Hematopoietic multipotent progenitor cell treated with erythropoietin and hydrocortisone succinate and interleukin-3 and kit ligand, for 8 days (in vitro differentiated cells): ENCODE measurements at regions not wholly inside any gene's neighbourhood (a gene's known extent, or its start where the extent isn't known, plus 50 kb on each side); places are given as distances from the start of the nearest gene placed in this dataset.

Source experiments
- DNase-seq: peaks from one replicate; pipeline ENCODE4 v3.0.0-alpha.2; 2015

DNA sequence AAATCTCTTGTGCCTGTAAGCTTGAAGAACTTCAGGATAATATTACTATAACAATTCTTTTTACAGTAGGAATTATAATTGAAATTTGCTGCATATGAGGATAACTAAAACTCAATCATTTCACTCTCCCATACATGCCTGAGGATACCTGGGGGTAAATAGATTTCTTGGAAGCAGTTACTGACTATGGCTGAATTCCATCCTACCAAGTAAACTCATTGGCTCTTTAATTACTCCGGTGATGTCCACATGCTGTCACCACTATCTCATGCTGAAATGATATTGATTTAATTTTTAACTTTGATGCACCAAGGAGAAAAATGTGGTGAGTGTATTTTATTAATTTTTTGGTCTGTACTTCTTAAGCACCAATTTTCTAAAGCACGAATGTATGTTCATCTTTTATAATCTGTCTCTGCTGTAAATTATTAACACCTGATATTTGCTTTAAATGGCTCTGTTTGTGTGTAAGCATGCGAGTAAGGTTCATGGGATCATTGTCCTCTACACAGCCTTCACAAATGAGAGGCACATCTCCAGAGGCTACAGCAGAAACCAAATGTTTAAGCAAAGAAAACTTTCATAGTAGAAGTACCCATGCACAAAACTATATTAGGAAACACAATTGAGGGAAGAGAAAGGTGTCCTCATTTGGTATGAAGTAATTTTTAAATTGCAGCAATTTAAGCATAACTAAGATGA is 164.2 kb upstream of the POU3F2 start:
- no peak for DNase-seq

DNA sequence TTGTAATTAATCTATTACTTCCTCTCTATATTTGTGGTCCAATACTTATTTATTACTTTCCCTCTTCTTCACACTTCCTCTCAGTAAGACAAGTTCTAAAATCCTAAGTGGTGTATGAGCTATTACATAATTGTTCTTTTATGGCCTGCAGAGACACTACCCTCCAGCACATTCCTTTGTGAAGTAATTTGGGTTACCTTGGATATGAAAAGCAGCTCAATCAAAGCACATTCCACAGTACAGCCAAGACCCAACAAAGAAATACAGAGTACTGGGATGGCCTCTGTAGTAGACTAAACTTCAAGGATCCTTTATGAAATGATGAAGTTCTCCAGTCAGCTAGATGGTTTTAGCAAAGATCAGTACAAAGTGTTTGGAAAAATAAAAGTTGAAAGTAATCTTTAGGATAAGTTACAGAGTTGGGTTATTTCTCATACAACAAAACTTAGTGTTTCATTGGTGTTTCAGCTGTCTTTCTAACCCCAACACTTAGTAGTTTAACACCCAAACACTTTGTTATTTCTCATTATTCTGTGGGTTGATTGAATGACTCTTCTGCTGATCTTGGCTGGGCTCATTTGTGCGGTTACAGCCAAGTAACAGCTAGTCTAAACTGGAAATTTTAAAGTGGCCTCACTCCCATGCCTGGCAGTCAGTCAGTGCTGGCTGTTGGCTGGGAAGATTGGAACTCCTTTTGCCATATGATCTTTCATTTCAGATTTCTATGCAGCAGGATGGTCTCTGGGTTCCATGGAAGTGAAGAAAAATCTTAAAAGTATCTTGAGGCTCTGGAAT is 161.5 kb upstream of the POU3F2 start:
- no peak for DNase-seq

DNA sequence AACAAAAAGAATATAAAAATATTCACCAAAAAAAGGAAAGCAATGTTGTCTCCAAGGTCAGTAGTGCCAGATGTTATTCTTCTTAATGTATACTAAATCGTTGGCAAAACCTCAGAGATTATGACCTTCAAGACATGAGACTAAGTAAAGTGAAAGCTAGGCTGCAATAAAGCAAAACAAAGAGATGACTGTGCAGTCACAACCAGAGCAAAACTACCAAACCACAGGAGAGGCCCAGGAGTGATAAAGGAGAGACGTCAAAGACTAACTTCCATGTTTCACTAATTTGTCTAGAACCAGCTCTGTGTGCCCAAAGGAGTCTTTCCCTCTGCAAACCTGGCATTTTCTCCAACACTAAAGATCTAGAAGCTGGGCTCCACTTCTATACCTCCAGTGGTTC is 155.9 kb upstream of the POU3F2 start:
- DNase-seq, result no peak

DNA sequence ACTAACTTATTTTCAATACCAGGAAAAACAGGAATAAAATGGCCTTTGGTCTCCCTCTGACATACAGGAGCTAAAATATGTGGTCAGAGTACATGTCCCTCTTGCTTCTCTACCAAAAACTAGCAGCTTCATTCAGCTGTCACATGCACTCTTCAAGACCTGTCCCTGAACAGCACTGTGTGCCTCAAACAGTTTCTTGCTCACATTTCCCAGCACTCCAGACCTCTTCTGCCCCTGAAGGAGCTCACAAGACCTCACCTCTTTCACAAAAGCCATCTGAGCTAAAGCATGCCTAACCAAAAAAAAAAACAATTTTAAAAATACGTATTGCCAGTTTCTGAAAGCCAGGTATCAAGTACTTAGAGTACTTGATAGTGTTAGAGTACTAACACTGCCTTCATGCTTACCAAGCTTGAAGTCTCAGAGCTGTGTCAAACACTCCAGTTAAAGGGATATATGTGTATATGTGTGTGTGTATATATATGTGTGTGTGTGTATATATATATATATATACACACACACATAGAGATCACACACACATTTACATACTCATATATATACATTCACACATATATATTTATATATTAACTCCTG is 148.3 kb upstream of the POU3F2 start:
- no peak for DNase-seq

DNA sequence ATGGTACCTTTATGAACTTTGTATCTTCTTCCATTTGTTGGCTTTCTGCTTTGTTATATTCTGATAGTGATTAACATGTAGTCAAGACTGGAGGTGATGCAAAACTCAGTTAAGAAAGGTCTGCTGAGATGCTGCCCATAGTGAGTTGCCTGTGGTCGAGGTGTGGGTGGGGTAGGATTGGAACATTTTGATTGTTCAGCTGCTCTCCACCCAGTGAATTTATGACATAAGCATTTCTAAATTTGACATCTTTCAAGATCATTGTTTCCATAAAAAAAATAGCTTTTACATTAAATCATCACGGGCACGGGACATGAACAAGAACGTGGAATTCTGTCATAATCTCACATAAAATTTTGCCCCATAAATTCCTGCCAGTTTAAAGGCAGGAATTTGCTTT is 146.6 kb upstream of the POU3F2 start:
- DNase-seq, result no peak

DNA sequence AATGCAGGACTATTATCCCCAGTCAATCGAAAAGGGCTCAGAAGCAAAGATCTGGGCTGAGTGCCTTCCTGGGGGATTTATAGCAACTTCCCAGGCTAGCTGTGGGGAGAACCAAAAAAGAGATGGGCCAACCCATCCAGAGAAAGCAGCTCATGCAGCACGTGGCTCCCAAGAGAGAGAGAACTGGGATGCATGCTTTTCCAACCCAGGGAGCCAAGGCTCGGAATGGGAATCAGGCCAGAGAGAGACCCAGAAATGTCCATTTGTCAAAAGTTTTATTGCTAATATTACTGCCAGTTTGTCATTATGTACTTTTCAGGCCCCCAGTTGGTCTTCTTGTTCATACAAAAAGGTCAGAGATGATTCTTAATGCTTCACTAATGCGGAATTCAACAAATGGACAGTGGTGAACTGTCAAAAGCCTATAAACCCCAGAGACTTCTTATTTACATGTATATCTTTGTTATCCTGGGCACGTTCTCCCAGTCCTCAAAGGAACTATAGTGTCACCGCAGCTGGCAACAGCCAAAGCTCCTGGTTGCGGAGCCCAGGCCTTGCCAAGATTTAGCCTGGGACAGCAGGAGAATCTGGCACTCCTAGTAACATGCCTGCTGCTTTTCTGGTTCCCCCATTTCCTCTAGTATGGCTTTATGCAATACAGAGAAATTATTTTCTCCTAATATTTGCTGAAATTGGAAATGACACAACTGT is 139.1 kb upstream of the POU3F2 start:
- no peak for DNase-seq

DNA sequence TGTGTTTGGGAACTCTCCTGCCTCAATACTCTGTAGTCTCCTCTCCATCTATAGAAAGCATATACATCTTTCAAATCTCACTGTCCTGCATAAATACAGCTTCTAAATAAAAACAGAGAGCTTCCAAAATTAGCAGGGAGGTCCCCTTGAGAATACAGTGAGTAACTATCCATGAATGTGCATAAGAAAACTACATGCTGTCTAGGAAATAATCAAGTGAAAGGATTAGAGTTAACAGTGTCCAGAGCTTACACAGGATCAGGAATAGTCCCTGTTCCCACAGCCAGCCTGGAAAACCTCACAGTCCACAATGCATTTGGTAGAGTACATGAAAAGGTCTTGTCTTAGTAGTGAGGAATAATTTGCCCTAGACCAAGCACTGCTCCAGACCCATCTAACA is 123.0 kb upstream of the POU3F2 start:
- no peak for DNase-seq

DNA sequence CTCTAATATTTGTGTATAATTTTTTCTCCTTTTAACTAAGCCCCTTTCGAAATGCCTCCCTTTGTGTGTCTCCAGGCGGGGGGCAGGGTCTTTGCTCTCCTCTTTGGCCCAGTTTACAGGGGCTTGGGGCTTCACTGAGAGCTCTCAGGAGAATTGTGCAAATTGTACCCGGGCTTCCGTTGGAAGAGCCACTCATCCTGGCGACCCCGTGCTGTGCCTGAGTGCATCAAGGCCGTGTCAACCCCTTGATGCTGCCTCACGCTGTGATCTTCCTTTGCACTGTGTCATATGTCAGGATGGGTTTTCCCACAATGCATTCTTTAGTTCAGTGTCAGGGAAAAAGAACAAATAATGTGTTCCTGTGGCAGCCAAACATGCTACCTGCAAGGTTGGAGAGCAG is 118.0 kb upstream of the POU3F2 start:
- no peak for DNase-seq

DNA sequence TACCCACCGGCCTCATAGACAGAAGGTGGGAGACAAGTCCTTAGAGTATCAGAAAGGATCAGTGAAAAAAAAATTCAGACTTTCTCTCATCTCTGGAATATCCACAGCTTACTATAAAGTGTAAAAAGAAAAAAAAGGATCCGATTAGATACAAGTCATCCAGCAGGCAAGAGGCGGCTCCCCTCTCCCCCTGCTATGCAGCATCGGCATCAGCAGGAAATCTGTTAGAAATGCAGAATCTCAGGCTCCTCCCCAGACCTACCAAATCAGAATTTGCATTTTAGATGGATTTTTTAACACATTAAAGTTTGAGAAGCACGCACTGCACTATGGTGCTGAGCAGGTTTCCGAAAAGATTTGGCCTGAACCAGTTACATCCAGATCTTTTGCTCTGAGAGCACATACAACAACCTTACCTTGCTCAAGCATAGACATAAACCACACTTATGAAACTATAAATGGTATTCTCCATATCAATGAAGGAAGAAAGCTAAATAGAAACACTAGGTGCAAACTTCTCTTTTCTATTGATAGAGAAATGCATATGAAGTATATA is 117.0 kb upstream of the POU3F2 start:
- DNase-seq, result no peak

DNA sequence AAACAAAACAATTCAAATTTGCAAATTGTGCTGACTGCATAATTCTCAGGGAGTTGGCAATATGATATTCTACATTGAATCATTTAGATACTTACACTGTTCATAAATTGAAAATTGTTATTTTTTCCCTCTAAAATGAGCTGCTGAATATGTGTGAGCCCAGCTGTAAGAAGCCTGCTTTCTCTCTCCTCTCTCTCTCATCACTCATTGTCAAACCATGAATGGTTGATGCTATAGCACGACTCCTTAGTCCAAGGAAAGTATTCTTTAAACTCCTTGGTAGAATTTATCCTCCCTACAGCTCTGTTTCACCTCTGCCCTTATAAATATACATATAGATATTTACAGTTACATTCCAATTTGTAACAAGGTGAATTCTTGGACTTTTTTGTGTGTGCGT is 116.4 kb upstream of the POU3F2 start:
- DNase-seq, result no peak

DNA sequence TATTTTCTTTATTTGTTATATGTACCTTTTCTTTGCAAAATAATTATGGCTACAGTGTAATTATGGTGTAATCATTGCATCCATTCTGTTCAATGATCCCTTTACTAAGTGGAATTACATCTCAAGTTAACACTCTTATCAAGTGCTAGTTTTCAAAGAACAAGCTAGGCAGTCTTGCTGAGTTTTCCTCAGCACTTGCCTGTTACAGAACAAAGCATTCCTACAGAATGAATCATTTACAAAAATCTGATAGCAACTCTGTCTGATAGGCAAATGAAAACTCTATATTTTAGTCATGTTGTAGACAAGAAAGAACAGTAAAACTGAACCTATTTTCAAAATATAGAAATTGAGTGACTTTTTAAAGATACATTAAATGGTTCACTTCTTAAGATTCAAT is 109.8 kb upstream of the POU3F2 start:
- DNase-seq, result no peak

DNA sequence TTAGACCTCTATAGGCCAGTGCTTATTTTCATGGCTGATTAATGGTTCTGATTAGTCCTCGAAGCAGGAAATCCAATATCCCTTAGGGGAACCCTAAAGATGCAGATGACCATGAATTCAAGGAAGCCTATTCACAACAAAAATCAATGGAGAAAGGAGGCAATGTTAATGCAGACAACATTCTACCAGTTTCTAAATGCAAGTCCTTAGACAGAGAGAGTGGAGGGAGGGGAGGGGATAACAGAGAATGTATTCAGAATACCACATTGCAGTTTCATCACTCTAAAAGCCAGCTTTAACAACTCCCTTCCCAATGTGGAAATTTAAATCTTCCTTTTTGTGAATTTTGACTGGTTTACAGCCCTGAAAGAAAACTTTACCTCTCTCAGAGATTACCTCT is 87.1 kb upstream of the POU3F2 start:
- no peak for DNase-seq

DNA sequence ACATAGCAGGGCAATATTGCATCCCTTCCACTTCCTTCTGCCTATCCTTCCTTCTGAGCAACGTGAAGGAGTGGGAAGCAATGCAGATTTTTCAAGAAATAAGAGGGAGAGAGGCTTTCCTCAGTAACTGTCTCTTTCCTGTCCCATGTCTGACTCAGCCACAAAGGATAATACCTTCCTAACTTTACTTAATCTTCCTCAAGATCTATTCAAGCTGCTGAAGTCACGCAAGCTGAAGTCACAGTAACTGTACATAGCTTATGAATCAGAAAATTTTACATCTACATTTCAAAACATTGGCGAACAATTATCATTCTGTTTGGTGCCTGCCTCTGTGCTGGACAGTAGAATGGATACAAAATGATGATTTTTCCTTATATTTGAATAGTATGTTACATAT is 86.4 kb upstream of the POU3F2 start:
- no peak for DNase-seq

DNA sequence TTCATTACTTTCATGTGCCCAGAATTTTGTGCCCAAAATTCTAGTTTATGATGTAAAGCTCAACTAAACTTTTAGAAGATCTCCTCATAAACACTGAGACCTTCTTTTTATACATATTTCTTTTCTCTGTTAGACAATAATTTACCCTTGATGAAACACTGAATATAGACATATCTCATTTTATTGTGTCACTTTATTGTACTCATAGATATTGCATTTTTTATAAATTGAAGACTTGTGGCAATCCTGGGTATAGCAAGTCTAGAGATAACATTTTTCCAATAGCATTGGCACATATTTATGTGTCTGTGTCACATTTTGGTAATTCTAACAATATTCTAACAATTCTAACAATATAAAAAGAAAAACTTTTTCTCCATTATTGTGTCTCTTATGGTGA is 74.9 kb upstream of the POU3F2 start:
- no peak for DNase-seq

DNA sequence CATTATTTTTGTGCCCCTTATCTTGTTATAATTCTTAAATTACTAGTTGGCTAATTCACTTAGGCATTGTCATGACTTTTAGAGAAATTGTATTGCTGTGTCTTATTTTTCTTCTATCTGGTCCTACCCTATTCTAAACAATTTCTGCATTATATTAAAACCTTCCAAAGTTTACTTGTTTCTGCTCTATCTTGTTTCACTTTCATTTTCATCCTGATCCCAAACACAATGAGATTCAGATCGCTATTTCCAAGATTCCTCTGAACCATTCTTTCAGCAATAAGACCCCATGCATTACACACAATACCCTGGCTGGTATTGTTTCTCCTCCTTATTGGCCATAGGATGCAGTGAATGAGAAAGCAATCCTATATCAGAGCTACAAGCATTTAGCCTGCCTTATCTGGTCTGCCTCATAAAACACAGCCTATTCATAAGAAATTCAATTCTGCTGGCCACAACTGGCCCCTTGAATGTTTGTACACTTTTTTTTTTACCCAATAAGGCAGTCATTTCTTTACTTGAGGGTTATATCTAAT is 69.9 kb upstream of the POU3F2 start:
- no peak for DNase-seq

DNA sequence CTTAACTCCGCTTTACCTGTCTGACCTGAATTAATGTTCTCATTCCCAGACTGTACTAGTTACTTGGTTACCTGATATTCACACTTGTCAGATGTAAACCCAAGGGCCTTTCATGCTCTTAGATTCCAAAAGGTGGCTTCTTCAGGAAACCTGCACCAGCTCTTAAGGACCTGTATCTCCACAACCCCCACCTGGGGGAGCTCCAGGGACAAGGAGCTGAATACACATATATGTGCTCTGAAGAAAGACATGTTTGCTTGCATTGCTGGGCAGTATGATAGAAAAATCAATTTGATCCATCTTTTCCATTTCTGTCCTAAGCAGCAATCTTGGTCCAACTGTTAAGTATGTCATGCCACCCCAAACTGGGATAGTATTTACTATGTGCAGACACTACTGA is 64.8 kb upstream of the POU3F2 start:
- DNase-seq, result peak; percentile 40

DNA sequence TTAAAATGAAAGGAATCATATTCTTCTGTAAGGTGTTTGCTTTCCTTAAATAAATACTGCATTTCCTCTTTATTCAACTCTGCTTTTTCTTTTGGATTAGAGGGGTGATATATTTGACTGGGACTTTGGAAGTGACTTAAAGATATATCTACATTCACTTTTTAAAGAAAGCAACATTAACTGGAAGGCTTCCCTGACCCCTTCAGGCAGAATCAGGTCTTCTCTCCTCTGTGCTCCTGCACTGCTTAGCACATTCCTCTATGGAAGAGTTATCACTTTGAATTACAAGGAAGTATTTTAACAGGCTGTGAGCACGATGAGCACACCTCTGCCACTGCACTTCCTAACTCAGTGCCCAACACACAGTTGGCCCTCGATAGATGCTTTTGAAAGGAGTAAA is 59.2 kb upstream of the POU3F2 start:
- no peak for DNase-seq

DNA sequence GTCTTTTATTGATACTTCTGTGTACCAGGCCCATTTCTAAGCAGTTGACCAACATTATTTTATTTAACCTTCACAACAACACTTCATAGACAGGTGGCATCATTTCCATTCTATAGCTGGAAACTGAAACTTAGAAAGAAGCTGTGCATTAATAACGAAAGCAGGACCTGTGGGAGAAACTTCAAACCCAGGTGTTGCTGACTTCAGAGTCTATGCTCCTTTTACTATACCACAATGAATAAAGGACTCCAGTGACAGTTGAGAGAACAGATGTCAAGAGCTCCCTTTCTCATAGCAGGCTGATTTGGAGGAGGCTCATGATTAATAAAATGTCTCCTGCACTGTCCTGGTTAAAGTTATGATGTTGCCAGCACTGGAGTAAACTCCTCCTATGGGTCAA is 56.6 kb upstream of the POU3F2 start:
- no peak for DNase-seq

DNA sequence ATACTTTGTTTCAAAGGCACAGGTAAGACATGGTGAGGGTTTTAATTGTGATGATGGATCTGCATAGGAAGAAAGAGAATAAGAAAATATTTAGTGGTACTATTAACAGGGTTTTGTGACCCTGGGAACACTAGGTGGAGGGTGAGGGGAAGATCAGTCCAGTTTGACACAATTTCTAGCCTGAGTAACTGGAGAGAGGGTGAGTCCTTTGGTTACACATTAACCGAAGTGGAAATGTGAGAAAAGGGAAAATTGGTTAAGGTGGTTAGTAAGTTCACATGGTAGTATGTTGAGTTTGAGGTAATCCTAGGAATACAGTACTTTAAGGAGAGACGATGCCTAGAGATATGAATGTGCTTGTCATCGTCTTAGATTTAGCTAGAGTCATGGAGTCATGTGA is 54.8 kb upstream of the POU3F2 start:
- no peak for DNase-seq

DNA sequence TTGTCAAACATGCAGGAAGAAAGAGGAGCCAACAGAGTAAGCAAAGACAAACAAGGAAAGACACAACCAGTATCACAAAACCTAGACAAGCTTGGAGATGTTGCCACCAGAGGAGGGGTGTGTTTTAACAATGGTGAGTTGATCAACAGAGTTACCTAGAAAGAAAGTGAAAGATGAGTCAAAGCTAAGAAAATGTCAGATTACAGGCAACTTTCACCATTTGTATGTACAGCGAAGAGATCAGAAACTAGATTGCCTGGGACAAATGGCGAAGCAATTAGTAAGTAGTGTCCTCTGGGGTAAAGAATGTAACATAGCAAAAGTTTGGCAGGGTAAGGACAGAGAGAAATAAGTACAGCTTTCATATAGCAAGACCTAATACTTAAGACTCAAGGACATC is 51.6 kb upstream of the POU3F2 start:
- no peak for DNase-seq

DNA sequence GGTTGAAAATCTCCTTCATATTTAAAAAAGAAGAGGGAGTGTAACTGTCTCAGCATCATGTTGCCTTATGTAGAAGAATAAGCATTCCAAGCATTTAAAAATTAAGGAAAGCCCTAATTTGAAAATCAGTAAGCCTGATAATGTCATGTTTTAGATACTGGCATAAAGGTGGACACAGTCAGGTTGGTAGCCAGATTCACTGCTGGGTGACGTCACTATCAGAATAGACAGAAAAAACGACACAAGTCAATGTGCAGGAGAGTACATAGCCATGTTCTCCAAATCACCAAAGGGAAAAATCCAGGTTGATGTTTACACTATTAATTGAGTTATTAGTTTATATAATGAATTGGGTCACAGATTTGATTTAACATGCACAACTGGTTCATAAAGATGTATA is 50.8 kb upstream of the POU3F2 start:
- DNase-seq, result no peak
